ENCODE measurements at regions not wholly inside any gene's neighbourhood (a gene's known extent, or its start where the extent isn't known, plus 50 kb on each side); places are given as distances from the start of the nearest gene placed in this dataset.

- Histone ChIP-seq H3K4me2 (ENCODE audit: low read length) (no peak overlapping the region), H3K27ac (ENCODE audit: low read depth, low read length) (no peak overlapping the region), H3K4me1 (ENCODE audit: insufficient read depth, low read length) (no peaks in the 10 kb centered on the region), H3K4me3 (ENCODE audit: insufficient read depth, low read depth, low read length) (no peak overlapping the region), H3K9me3 (ENCODE audit: insufficient read depth, low read depth, low read length) (no peaks in the 10 kb centered on the region), H3K36me3 (ENCODE audit: insufficient read depth, low read length) (no peaks in the 10 kb centered on the region), H3K27me3 (ENCODE audit: insufficient read depth, low read length) (peaks cover 75% of the 10 kb centered on the region), H2AFZ (ENCODE audit: low read depth, low read length) (no peak overlapping the region), H3K79me2 (ENCODE audit: insufficient read depth, low read length) (no peaks in the 10 kb centered on the region), H3K9ac (ENCODE audit: low read length) (no peak overlapping the region), H4K20me1 (ENCODE audit: insufficient read depth, low read length) (no peaks in the 10 kb centered on the region)
- H3K27me3 Mint-ChIP-seq (ENCODE audit: low read depth, unreplicated experiment): peaks cover 78% of the 10 kb centered on the region
- FAIRE-seq (no peak), DNase-seq (ENCODE audit: low read depth) (no peak)
- TF ChIP-seq CTCF (IDR thresholded peaks at IDR 0.05; ENCODE audit: insufficient read depth, low read depth, low read length) (no peak), EZH2 (IDR thresholded peaks at IDR 0.05; ENCODE audit: insufficient read depth, low read length) (no peak)
- no peaks in the 10 kb centered on the region for H3K36me3 Mint-ChIP-seq (ENCODE audit: low read depth, unreplicated experiment)
- H3K27ac Mint-ChIP-seq (ENCODE audit: unreplicated experiment): no peak overlapping the region
- peaks cover 2% of the 10 kb centered on the region for H3K4me1 Mint-ChIP-seq (ENCODE audit: low read depth, unreplicated experiment)
- no peak overlapping the region for H3K4me3 Mint-ChIP-seq (ENCODE audit: unreplicated experiment)
- H3K9me3 Mint-ChIP-seq (ENCODE audit: unreplicated experiment): no peaks in the 10 kb centered on the region
These were observed 214.1 kb upstream of the FOXF1 start for GRCh38 chr16:86296256-86296655.

- Histone ChIP-seq H4K20me1 (ENCODE audit: insufficient read depth, low read length) (no peaks in the 10 kb centered on the region), H2AFZ (ENCODE audit: low read depth, low read length) (peak overlapping the region; percentile 10), H3K4me2 (ENCODE audit: low read length) (peak overlapping the region; percentile 63), H3K9me3 (ENCODE audit: insufficient read depth, low read depth, low read length) (no peaks in the 10 kb centered on the region), H3K9ac (ENCODE audit: low read length) (no peak overlapping the region), H3K79me2 (ENCODE audit: insufficient read depth, low read length) (no peaks in the 10 kb centered on the region), H3K4me3 (ENCODE audit: insufficient read depth, low read depth, low read length) (no peak overlapping the region), H3K4me1 (ENCODE audit: insufficient read depth, low read length) (no peaks in the 10 kb centered on the region), H3K36me3 (ENCODE audit: insufficient read depth, low read length) (no peaks in the 10 kb centered on the region), H3K27ac (ENCODE audit: low read depth, low read length) (no peak overlapping the region), H3K27me3 (ENCODE audit: insufficient read depth, low read length) (peaks cover 69% of the 10 kb centered on the region)
- no peak overlapping the region for H3K27ac Mint-ChIP-seq (ENCODE audit: unreplicated experiment)
- H3K36me3 Mint-ChIP-seq (ENCODE audit: low read depth, unreplicated experiment): no peaks in the 10 kb centered on the region
- DNase-seq (ENCODE audit: low read depth): no peak
- no peak for TF ChIP-seq CTCF (IDR thresholded peaks at IDR 0.05; ENCODE audit: insufficient read depth, low read depth, low read length)
- no peak for TF ChIP-seq EZH2 (IDR thresholded peaks at IDR 0.05; ENCODE audit: insufficient read depth, low read length)
- peaks cover 78% of the 10 kb centered on the region for H3K27me3 Mint-ChIP-seq (ENCODE audit: low read depth, unreplicated experiment)
- H3K4me1 Mint-ChIP-seq (ENCODE audit: low read depth, unreplicated experiment): peaks cover 2% of the 10 kb centered on the region
- no peak overlapping the region for H3K4me3 Mint-ChIP-seq (ENCODE audit: unreplicated experiment)
- H3K9me3 Mint-ChIP-seq (ENCODE audit: unreplicated experiment): no peaks in the 10 kb centered on the region
- no peak for FAIRE-seq
These were observed 212.9 kb upstream of the FOXF1 start for GRCh38 chr16:86297391-86297790.

- Histone ChIP-seq H3K4me3 (ENCODE audit: insufficient read depth, low read depth, low read length) (no peak overlapping the region), H3K79me2 (ENCODE audit: insufficient read depth, low read length) (no peaks in the 10 kb centered on the region), H3K9ac (ENCODE audit: low read length) (no peak overlapping the region), H4K20me1 (ENCODE audit: insufficient read depth, low read length) (no peaks in the 10 kb centered on the region), H3K27me3 (ENCODE audit: insufficient read depth, low read length) (peaks cover 64% of the 10 kb centered on the region), H3K4me1 (ENCODE audit: insufficient read depth, low read length) (no peaks in the 10 kb centered on the region), H3K36me3 (ENCODE audit: insufficient read depth, low read length) (no peaks in the 10 kb centered on the region), H2AFZ (ENCODE audit: low read depth, low read length) (peak overlapping the region; percentile 10), H3K27ac (ENCODE audit: low read depth, low read length) (no peak overlapping the region), H3K9me3 (ENCODE audit: insufficient read depth, low read depth, low read length) (no peaks in the 10 kb centered on the region), H3K4me2 (ENCODE audit: low read length) (peak overlapping the region; percentile 63)
- TF ChIP-seq CTCF (IDR thresholded peaks at IDR 0.05; ENCODE audit: insufficient read depth, low read depth, low read length) (no peak), EZH2 (IDR thresholded peaks at IDR 0.05; ENCODE audit: insufficient read depth, low read length) (no peak)
- no peaks in the 10 kb centered on the region for H3K36me3 Mint-ChIP-seq (ENCODE audit: low read depth, unreplicated experiment)
- FAIRE-seq (no peak), DNase-seq (ENCODE audit: low read depth) (no peak)
- H3K9me3 Mint-ChIP-seq (ENCODE audit: unreplicated experiment): no peaks in the 10 kb centered on the region
- H3K4me1 Mint-ChIP-seq (ENCODE audit: low read depth, unreplicated experiment): peaks cover 2% of the 10 kb centered on the region
- no peak overlapping the region for H3K27ac Mint-ChIP-seq (ENCODE audit: unreplicated experiment)
- no peak overlapping the region for H3K4me3 Mint-ChIP-seq (ENCODE audit: unreplicated experiment)
- peaks cover 73% of the 10 kb centered on the region for H3K27me3 Mint-ChIP-seq (ENCODE audit: low read depth, unreplicated experiment)
These were observed 212.2 kb upstream of the FOXF1 start for GRCh38 chr16:86297866-86298757.

Data from astrocyte (in vitro differentiated cells and primary cell).